ENCODE measurements at regions not wholly inside any gene's neighbourhood (a gene's known extent, or its start where the extent isn't known, plus 50 kb on each side); places are given as distances from the start of the nearest gene placed in this dataset.

DNA sequence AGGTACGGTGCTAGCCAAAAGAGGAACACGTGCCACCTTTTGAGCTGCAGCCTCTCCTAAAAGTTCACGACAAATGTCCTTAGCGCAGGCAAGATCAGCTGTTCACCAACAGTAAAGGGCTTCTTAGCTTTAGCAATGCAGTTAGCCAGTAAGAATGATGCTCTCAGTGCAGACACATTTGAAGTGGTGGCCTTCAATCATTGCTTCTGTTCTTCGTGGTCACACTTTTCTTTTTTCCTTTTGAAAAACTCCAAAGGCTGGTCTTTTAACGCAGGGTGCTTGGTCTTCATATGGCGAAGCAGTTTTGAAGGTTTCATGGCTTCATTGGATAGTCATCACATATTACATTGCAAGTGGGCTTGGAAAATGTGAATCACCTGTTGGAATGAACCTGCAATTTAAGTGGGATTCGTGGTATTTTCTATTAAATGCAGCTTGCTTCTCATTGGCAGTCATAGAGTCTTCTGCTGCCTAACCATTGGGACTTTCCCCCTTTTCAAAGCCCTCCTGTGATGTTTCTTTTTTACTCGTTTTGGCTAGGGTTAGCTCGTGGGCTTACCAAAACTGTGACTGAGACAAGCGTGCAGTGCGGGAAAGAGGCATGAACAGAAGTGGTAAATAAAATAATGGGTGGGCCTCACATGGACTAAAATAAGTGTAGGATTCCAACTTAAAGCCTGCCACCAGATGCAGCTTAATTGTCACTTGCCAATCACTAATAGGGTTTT is 100.9 kb downstream of the MRPL36 start:
- Mint-ChIP-seq H3K27me3 (peaks cover 8% of the 10 kb centered on the region), H3K36me3 (no peaks in the 10 kb centered on the region), H3K4me1 (ENCODE audit: unreplicated experiment) (no peaks in the 10 kb centered on the region), H3K27ac (no peak overlapping the region), H3K9me3 (peaks cover 4% of the 10 kb centered on the region), H3K4me3 (no peak overlapping the region)
- TF ChIP-seq, protein P1, sequence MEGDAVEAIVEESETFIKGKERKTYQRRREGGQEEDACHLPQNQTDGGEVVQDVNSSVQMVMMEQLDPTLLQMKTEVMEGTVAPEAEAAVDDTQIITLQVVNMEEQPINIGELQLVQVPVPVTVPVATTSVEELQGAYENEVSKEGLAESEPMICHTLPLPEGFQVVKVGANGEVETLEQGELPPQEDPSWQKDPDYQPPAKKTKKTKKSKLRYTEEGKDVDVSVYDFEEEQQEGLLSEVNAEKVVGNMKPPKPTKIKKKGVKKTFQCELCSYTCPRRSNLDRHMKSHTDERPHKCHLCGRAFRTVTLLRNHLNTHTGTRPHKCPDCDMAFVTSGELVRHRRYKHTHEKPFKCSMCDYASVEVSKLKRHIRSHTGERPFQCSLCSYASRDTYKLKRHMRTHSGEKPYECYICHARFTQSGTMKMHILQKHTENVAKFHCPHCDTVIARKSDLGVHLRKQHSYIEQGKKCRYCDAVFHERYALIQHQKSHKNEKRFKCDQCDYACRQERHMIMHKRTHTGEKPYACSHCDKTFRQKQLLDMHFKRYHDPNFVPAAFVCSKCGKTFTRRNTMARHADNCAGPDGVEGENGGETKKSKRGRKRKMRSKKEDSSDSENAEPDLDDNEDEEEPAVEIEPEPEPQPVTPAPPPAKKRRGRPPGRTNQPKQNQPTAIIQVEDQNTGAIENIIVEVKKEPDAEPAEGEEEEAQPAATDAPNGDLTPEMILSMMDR (conservative IDR thresholded peaks at IDR 0.05) = no peak
- DNase-seq (ENCODE audit: extremely low spot score, unreplicated experiment) = no peak

DNA sequence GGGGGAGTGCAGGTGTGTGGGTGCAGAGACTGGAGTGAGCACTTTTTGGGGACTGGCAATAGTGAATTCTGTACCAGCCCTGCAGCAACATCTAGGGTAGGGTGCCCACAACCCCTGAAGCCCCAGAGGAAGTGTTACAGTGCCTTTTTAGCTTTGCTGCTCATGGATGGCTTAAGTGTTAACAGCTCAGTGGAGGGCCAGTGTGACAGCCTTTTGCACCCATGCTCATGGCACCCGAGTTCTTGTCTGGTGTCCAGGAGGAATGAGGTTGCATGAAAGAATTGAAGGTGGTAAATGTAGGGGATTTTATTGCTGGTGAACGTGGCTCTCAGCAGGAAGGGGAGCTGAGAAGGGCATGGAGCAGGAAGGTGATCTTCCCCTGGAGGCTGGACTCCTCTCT is 107.3 kb downstream of the MRPL36 start:
- peaks cover 11% of the 10 kb centered on the region for H3K9me3 Mint-ChIP-seq
- DNase-seq (ENCODE audit: extremely low spot score, unreplicated experiment) = no peak

DNA sequence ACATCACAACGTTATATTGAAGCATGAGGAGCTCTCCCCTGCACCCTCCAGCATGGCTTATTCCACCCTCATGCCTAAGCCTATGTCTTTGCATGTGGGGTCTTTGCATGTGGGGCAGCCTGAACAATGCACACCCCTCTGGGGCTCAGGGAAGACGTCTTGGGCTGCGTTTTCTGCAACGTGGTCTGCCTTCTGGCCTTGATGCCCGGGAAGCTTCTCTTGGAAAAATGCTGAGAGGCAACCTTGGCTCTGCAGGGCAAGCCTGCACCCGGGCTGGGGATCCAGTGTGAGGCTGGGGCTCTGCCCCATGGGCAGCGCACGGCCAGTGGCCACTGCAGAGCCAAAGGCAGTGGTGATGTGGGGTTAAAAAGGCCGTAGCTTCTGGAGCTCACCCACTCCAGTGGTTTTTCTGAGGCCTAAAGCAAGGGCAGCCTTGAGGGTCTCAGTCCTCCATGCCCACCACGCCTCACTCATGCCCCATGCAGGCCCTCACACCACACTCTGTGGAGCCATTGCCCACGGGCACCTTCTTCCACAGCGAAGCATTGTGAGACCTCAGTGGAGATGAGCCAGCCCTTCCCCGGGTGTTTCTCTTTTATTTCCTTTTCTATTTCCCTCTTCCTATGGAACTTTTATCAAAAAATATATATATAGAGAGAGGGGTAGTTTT is 112.2 kb downstream of the MRPL36 start:
- Mint-ChIP-seq H3K4me1 (ENCODE audit: unreplicated experiment) (peaks cover 12% of the 10 kb centered on the region), H3K9me3 (peaks cover 11% of the 10 kb centered on the region), H3K36me3 (no peaks in the 10 kb centered on the region), H3K27me3 (no peaks in the 10 kb centered on the region), H3K27ac (no peak overlapping the region), H3K4me3 (no peak overlapping the region)
- no peak for DNase-seq (ENCODE audit: extremely low spot score, unreplicated experiment)
- TF ChIP-seq, protein P1 (conservative IDR thresholded peaks at IDR 0.05) = no peak

More for the DNA sequence above, 107.3 kb downstream of the MRPL36 start:
- TF ChIP-seq, protein P1 (conservative IDR thresholded peaks at IDR 0.05) = no peak
- Mint-ChIP-seq H3K4me1 (ENCODE audit: unreplicated experiment) (no peaks in the 10 kb centered on the region), H3K36me3 (no peaks in the 10 kb centered on the region), H3K27me3 (peaks cover 8% of the 10 kb centered on the region), H3K4me3 (no peak overlapping the region), H3K27ac (no peak overlapping the region)

DNA sequence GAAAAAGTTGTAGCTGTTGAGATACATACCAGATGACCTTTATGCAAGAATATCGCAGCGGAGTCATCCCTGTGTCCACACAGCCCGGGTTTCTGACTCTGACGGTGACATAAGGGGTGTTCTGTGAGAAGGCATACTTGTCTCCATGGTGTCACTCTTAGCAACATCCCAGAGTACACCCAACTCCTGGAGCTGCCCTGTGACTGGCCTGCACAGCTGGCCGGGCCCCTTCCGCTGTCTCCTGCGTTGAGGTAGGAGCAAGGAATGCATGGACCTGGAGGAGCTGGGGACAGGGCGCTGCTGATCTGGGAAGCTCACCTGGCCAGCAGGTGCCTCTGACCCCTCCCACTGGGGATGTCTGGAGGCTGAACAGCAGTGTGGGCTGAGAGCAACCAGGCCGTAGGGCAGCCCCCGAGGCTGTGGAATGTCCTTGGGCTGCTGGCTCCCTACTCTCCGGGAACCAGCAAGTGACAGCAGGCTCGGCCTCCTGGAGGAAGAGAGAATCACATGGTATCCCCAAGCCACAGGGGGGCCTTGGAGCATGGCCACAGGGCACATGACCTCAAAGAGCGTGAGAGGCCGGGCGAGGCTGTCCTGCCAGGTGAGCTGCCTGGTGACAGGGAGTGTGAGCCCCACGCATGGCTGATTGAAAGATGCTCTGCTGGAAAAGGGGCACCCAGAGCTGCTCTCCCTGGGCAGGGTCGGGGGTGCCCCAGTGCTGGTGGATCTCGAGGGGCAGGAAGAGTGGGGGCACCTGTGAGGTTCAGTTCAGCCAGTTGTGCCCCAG is 113.4 kb downstream of the MRPL36 start:
- peaks cover 12% of the 10 kb centered on the region for H3K4me1 Mint-ChIP-seq (ENCODE audit: unreplicated experiment)
- DNase-seq (ENCODE audit: extremely low spot score, unreplicated experiment) = no peak
- H3K9me3 Mint-ChIP-seq = peaks cover 11% of the 10 kb centered on the region
- no peaks in the 10 kb centered on the region for H3K27me3 Mint-ChIP-seq
- no peak overlapping the region for H3K4me3 Mint-ChIP-seq
- H3K27ac Mint-ChIP-seq = no peak overlapping the region
- TF ChIP-seq, protein P1 (conservative IDR thresholded peaks at IDR 0.05) = no peak
- no peaks in the 10 kb centered on the region for H3K36me3 Mint-ChIP-seq

DNA sequence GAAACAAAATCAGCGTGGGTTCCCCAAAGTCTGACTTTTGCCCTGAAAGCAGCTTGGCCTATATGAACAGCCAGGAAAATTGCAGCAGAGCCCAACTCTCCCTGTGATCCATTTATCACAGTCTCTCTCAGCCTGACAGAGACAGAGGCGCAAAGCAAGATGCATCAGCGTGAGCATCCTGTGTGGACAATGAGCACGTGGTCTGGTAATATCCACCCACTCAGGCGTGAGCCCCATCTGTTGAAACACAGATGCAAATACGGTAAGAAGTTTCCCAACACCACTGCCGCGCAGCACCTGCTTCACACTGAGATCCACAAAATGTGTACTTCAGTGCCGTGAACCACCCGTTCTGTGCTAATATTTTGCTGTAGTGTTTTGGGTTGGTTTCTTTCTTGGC is 114.6 kb downstream of the MRPL36 start:
- Mint-ChIP-seq H3K9me3 (peaks cover 11% of the 10 kb centered on the region), H3K4me3 (no peak overlapping the region), H3K4me1 (ENCODE audit: unreplicated experiment) (peaks cover 12% of the 10 kb centered on the region), H3K36me3 (no peaks in the 10 kb centered on the region), H3K27ac (no peak overlapping the region), H3K27me3 (no peaks in the 10 kb centered on the region)
- DNase-seq (ENCODE audit: extremely low spot score, unreplicated experiment) = no peak
- TF ChIP-seq, protein P1 (conservative IDR thresholded peaks at IDR 0.05) = no peak

Measured in type B pancreatic cell (in vitro differentiated cells).